ENCODE measurements at regions not wholly inside any gene's neighbourhood (a gene's known extent, or its start where the extent isn't known, plus 50 kb on each side); places are given as distances from the start of the nearest gene placed in this dataset.

GRCh38 chr6:4719491-4719890 lies 56.7 kb upstream of the CDYL start:
- intact Hi-C loops (cut with micrococcal nuclease; ENCODE audit: unreplicated experiment) = no loop called here
- H4K20me1 ChIP-seq (ENCODE audit: insufficient read depth, low read length) = no peaks in the 10 kb centered on the region
- no peaks in the 10 kb centered on the region for H3K4me1 ChIP-seq (ENCODE audit: insufficient read depth, low read length, poor library complexity, severe bottlenecking)
- H3K27ac ChIP-seq (ENCODE audit: low read depth, low read length, poor library complexity, severe bottlenecking) = no peak overlapping the region
- no peak for DNase-seq (ENCODE audit: low spot score)
- no peak overlapping the region for H2AFZ ChIP-seq (ENCODE audit: low read length)
- no peaks in the 10 kb centered on the region for H3K36me3 ChIP-seq (ENCODE audit: insufficient read depth, low read length)
- BruUV-seq (replicated peaks) = no TSS peak
- H3K9me3 ChIP-seq (ENCODE audit: low read length) = no peaks in the 10 kb centered on the region
- ChIA-PET CTCF (ENCODE audit: unreplicated experiment) (no interaction called here), POLR2A (no interaction called here)
- H3K4me2 ChIP-seq (ENCODE audit: low read length) = no peak overlapping the region
- no peaks in the 10 kb centered on the region for H3K9me2 ChIP-seq (ENCODE audit: insufficient read depth, low read length)
- H3K4me3 ChIP-seq (ENCODE audit: low read depth, low read length, poor library complexity, severe bottlenecking) = no peak overlapping the region
- H3K79me2 ChIP-seq (ENCODE audit: insufficient read depth, low read depth, low read length) = no peaks in the 10 kb centered on the region
- TF ChIP-seq CTCF (conservative IDR thresholded peaks at IDR 0.05; ENCODE audit: low read length) (no peak), EZH2phosphoT487 (IDR thresholded peaks at IDR 0.05; ENCODE audit: borderline replicate concordance, low read depth, low read length) (no peak)

GRCh38 chr6:4717856-4718255 lies 58.3 kb upstream of the CDYL start:
- BruUV-seq (replicated peaks) = no TSS peak
- H2AFZ ChIP-seq (ENCODE audit: low read length) = no peak overlapping the region
- no peak for DNase-seq (ENCODE audit: low spot score)
- TF ChIP-seq CTCF (conservative IDR thresholded peaks at IDR 0.05; ENCODE audit: low read length) = no peak
- no peak for TF ChIP-seq EZH2phosphoT487 (IDR thresholded peaks at IDR 0.05; ENCODE audit: borderline replicate concordance, low read depth, low read length)
- no peaks in the 10 kb centered on the region for H3K4me1 ChIP-seq (ENCODE audit: insufficient read depth, low read length, poor library complexity, severe bottlenecking)
- no peaks in the 10 kb centered on the region for H3K9me3 ChIP-seq (ENCODE audit: low read length)
- H3K27ac ChIP-seq (ENCODE audit: low read depth, low read length, poor library complexity, severe bottlenecking) = no peak overlapping the region
- H3K79me2 ChIP-seq (ENCODE audit: insufficient read depth, low read depth, low read length) = no peaks in the 10 kb centered on the region
- no peaks in the 10 kb centered on the region for H3K36me3 ChIP-seq (ENCODE audit: insufficient read depth, low read length)
- CTCF ChIA-PET (ENCODE audit: unreplicated experiment) = no interaction called here
- no peak overlapping the region for H3K4me3 ChIP-seq (ENCODE audit: low read depth, low read length, poor library complexity, severe bottlenecking)
- H3K9me2 ChIP-seq (ENCODE audit: insufficient read depth, low read length) = no peaks in the 10 kb centered on the region
- H3K4me2 ChIP-seq (ENCODE audit: low read length) = no peak overlapping the region
- H4K20me1 ChIP-seq (ENCODE audit: insufficient read depth, low read length) = no peaks in the 10 kb centered on the region
- intact Hi-C loops (cut with micrococcal nuclease; ENCODE audit: unreplicated experiment) = no loop called here
- POLR2A ChIA-PET = interaction anchor here (0.6 kb wide), 1 partner anchor 667 kb away, joined by 3 read pairs; no protein-coding TSS in a partner anchor

- Histone ChIP-seq H3K27ac (ENCODE audit: low read depth, low read length, poor library complexity, severe bottlenecking) (no peak overlapping the region), H3K79me2 (ENCODE audit: insufficient read depth, low read depth, low read length) (no peaks in the 10 kb centered on the region), H3K4me3 (ENCODE audit: low read depth, low read length, poor library complexity, severe bottlenecking) (no peak overlapping the region), H3K36me3 (ENCODE audit: insufficient read depth, low read length) (no peaks in the 10 kb centered on the region), H3K9me3 (ENCODE audit: low read length) (no peaks in the 10 kb centered on the region), H2AFZ (ENCODE audit: low read length) (no peak overlapping the region), H3K4me2 (ENCODE audit: low read length) (no peak overlapping the region), H3K9me2 (ENCODE audit: insufficient read depth, low read length) (no peaks in the 10 kb centered on the region), H3K4me1 (ENCODE audit: insufficient read depth, low read length, poor library complexity, severe bottlenecking) (no peaks in the 10 kb centered on the region), H4K20me1 (ENCODE audit: insufficient read depth, low read length) (no peaks in the 10 kb centered on the region)
- ChIA-PET POLR2A (interaction anchor here (0.7 kb wide), 1 partner anchor 217 kb away, joined by 5 read pairs; no protein-coding TSS in a partner anchor), CTCF (ENCODE audit: unreplicated experiment) (no interaction called here)
- TF ChIP-seq EZH2phosphoT487 (IDR thresholded peaks at IDR 0.05; ENCODE audit: borderline replicate concordance, low read depth, low read length) (no peak), CTCF (conservative IDR thresholded peaks at IDR 0.05; ENCODE audit: low read length) (no peak)
- no peak for DNase-seq (ENCODE audit: low spot score)
- no TSS peak for BruUV-seq (replicated peaks)
- intact Hi-C loops (cut with micrococcal nuclease; ENCODE audit: unreplicated experiment) = no loop called here
Observed at GRCh38 chr6:4717124-4717523, 59.1 kb upstream of the CDYL start.
